Stimulated activated CD4-positive, alpha-beta T cell treated with anti-CD3 and anti-CD28 coated beads, Interleukin-12 subunit alpha, Interleukin-12 subunit beta, amount 100 ng/mL, for 4 hours (primary cell): ENCODE measurements at regions not wholly inside any gene's neighbourhood (a gene's known extent, or its start where the extent isn't known, plus 50 kb on each side); places are given as distances from the start of the nearest gene placed in this dataset.

Source experiments
- DNase-seq: peaks from one replicate; pipeline ENCODE4 v3.0.0-alpha.2; 2020

GRCh38 chr6:12423832-12424231 is 133.7 kb downstream of the EDN1 start:
- DNase-seq, result no peak

- no peak for DNase-seq
Measured at GRCh38 chr6:12426121-12426520, 136.0 kb downstream of the EDN1 start.

GRCh38 chr6:12431023-12431422 is 140.9 kb downstream of the EDN1 start:
- DNase-seq, result no peak

GRCh38 chr6:12436224-12436623 is 146.1 kb downstream of the EDN1 start:
- DNase-seq, result no peak

GRCh38 chr6:12436683-12437082 is 146.5 kb downstream of the EDN1 start:
- DNase-seq, result no peak

- no peak for DNase-seq
Measured at GRCh38 chr6:12439296-12439695, 149.1 kb downstream of the EDN1 start.

GRCh38 chr6:12440981-12441380 is 150.8 kb downstream of the EDN1 start:
- no peak for DNase-seq

GRCh38 chr6:12442455-12442854 is 152.3 kb downstream of the EDN1 start:
- DNase-seq, result no peak

- DNase-seq, result no peak
Measured at GRCh38 chr6:12446394-12446793, 156.2 kb downstream of the EDN1 start.

- no peak for DNase-seq
Measured at GRCh38 chr6:12449447-12449846, 159.3 kb downstream of the EDN1 start.

- DNase-seq, result no peak
Measured at GRCh38 chr6:12450467-12450866, 160.3 kb downstream of the EDN1 start.

- no peak for DNase-seq
Measured at GRCh38 chr6:12456343-12456742, 166.2 kb downstream of the EDN1 start.

- no peak for DNase-seq
Measured at GRCh38 chr6:12457094-12457493, 166.9 kb downstream of the EDN1 start.

GRCh38 chr6:12458558-12458957 is 168.4 kb downstream of the EDN1 start:
- DNase-seq, result no peak

- no peak for DNase-seq
Measured at GRCh38 chr6:12459945-12460661, 169.9 kb downstream of the EDN1 start.

GRCh38 chr6:12467706-12468670 is 177.8 kb downstream of the EDN1 start:
- DNase-seq, result no peak

GRCh38 chr6:12472601-12473038 is 182.5 kb downstream of the EDN1 start:
- DNase-seq, result no peak

- no peak for DNase-seq
Measured at GRCh38 chr6:12473494-12473893, 183.3 kb downstream of the EDN1 start.

GRCh38 chr6:12474167-12475140 is 184.3 kb downstream of the EDN1 start:
- DNase-seq, result no peak

GRCh38 chr6:12476484-12476883 is 186.3 kb downstream of the EDN1 start:
- no peak for DNase-seq

- no peak for DNase-seq
Measured at GRCh38 chr6:12477616-12478015, 187.5 kb downstream of the EDN1 start.

GRCh38 chr6:12478921-12479320 is 188.8 kb downstream of the EDN1 start:
- DNase-seq, result no peak

GRCh38 chr6:12479451-12479850 is 189.3 kb downstream of the EDN1 start:
- DNase-seq, result no peak
